Tibial artery (tissue), 4 donors: ENCODE measurements at regions not wholly inside any gene's neighbourhood (a gene's known extent, or its start where the extent isn't known, plus 50 kb on each side); places are given as distances from the start of the nearest gene placed in this dataset.

Source experiments
- DNase-seq, 2 donors: peaks; one replicate each; pipeline ENCODE4 v3.0.0-alpha.2; 2019
- H3K27ac ChIP-seq, 2 donors: fragments of 200-600 bp; sonication (generic) in 1 of 2; 1 replicate in 1 of 2; 2 replicates in 1 of 2; pipeline ENCODE4 v1.5.1; 2018 to 2019; ENCODE audit warnings: mild to moderate bottlenecking in 1 of 2
- H3K27me3 ChIP-seq, 2 donors: fragments of 200-600 bp; sonication (generic) in 1 of 2; one replicate each; pipeline versions ENCODE4 v1.5.1 to v1.6.0; 2016 to 2019
- H3K36me3 ChIP-seq, 3 donors: fragments of 200-600 bp; sonication (generic) in 2 of 3; one replicate each; pipeline ENCODE4 v1.5.1; 2016 to 2019; ENCODE audit warnings: mild to moderate bottlenecking in 2 of 3
- H3K4me1 ChIP-seq, 4 donors: fragments of 200-600 bp; sonication (generic) in 2 of 4; 1 replicate in 3 of 4; 2 replicates in 1 of 4; pipeline ENCODE4 v1.5.1; 2016 to 2019
- H3K4me3 ChIP-seq, 2 donors: fragments of 200-600 bp; sonication (generic) in 1 of 2; 1 replicate in 1 of 2; 2 replicates in 1 of 2; pipeline ENCODE4 v1.5.1; 2018 to 2019; ENCODE audit warnings: mild to moderate bottlenecking in 2 of 2
- H3K9me3 ChIP-seq, 3 donors: fragments of 200-600 bp; sonication (generic) in 1 of 3; one replicate each; pipeline ENCODE4 v1.5.1; 2016 to 2019
- CTCF ChIP-seq, 2 experiments: fragments of 200-600 bp in 1 of 2; fragments of 450-650 bp in 1 of 2; IDR thresholded peaks; one replicate each; pipeline ENCODE4 v1.5.1; 2017 to 2019; ENCODE audit warnings: antibody characterized with exemption in 2 of 2, mild to moderate bottlenecking in 1 of 2, moderate library complexity in 1 of 2
- intact Hi-C: fragments of 100-400 bp; cut with DNase I; formaldehyde crosslinking; loops from one replicate; pipeline ENCODE4 v1.15.0; 2023; ENCODE audit warnings: low total_unique reads

- no peak for DNase-seq
- Histone ChIP-seq H3K4me1 (no peaks in the 10 kb centered on the region), H3K4me3 (no peak overlapping the region), H3K9me3 (peaks cover 3 to 13% (median 4%) of the 10 kb centered on the region in 3 donors), H3K27ac (no peak overlapping the region), H3K27me3 (no peaks in the 10 kb centered on the region), H3K36me3 (no peaks in the 10 kb centered on the region)
- no peak for TF ChIP-seq CTCF (IDR thresholded peaks at IDR 0.05)
- intact Hi-C loops, result no loop called here
These were observed 209.1 kb upstream of the PTER start for GRCh38 chr10:16227674-16228073.

GRCh38 chr10:16231176-16231575 lies 205.6 kb upstream of the PTER start:
- Histone ChIP-seq H3K36me3 (no peaks in the 10 kb centered on the region), H3K9me3 (no peaks in the 10 kb centered on the region), H3K27ac (no peak overlapping the region), H3K27me3 (no peaks in the 10 kb centered on the region), H3K4me1 (no peaks in the 10 kb centered on the region), H3K4me3 (no peak overlapping the region)
- no peak for DNase-seq
- intact Hi-C loops, result no loop called here
- no peak for TF ChIP-seq CTCF (IDR thresholded peaks at IDR 0.05)

GRCh38 chr10:16231734-16232435 lies 204.9 kb upstream of the PTER start:
- H3K9me3 ChIP-seq, result no peaks in the 10 kb centered on the region
- no peak overlapping the region for H3K4me3 ChIP-seq
- TF ChIP-seq CTCF (IDR thresholded peaks at IDR 0.05), result no peak
- no peaks in the 10 kb centered on the region for H3K27me3 ChIP-seq
- H3K4me1 ChIP-seq, result no peaks in the 10 kb centered on the region
- intact Hi-C loops, result no loop called here
- DNase-seq, result no peak
- no peak overlapping the region for H3K27ac ChIP-seq
- H3K36me3 ChIP-seq, result no peaks in the 10 kb centered on the region

- DNase-seq, result no peak
- Histone ChIP-seq H3K4me3 (no peak overlapping the region), H3K36me3 (no peaks in the 10 kb centered on the region), H3K27me3 (no peaks in the 10 kb centered on the region), H3K4me1 (no peaks in the 10 kb centered on the region), H3K27ac (no peak overlapping the region), H3K9me3 (no peaks in the 10 kb centered on the region)
- no peak for TF ChIP-seq CTCF (IDR thresholded peaks at IDR 0.05)
- intact Hi-C loops, result no loop called here
These were observed 204.4 kb upstream of the PTER start for GRCh38 chr10:16232441-16232840.

GRCh38 chr10:16234916-16235315 lies 201.9 kb upstream of the PTER start:
- intact Hi-C loops, result no loop called here
- TF ChIP-seq CTCF (IDR thresholded peaks at IDR 0.05), result no peak
- Histone ChIP-seq H3K36me3 (no peaks in the 10 kb centered on the region), H3K9me3 (no peaks in the 10 kb centered on the region), H3K4me3 (no peak overlapping the region), H3K27me3 (no peaks in the 10 kb centered on the region), H3K27ac (no peak overlapping the region), H3K4me1 (no peaks in the 10 kb centered on the region)
- DNase-seq, result no peak

GRCh38 chr10:16242446-16242845 lies 194.4 kb upstream of the PTER start:
- no peak overlapping the region for H3K27ac ChIP-seq

More at GRCh38 chr10:16242446-16242845, 194.4 kb upstream of the PTER start:
- intact Hi-C loops, result no loop called here
- H3K9me3 ChIP-seq, result no peaks in the 10 kb centered on the region
- no peak for DNase-seq
- H3K4me1 ChIP-seq, result no peaks in the 10 kb centered on the region
- no peaks in the 10 kb centered on the region for H3K27me3 ChIP-seq
- H3K4me3 ChIP-seq, result no peak overlapping the region
- no peaks in the 10 kb centered on the region for H3K36me3 ChIP-seq
- no peak for TF ChIP-seq CTCF (IDR thresholded peaks at IDR 0.05)
